Heart left ventricle (tissue), 16 donors: ENCODE measurements at regions not wholly inside any gene's neighbourhood (a gene's known extent, or its start where the extent isn't known, plus 50 kb on each side); places are given as distances from the start of the nearest gene placed in this dataset.

Experiments
- ATAC-seq, 4 donors: fragments of 200-7000 bp; cut with Tn5 transposase; one replicate each; pipeline ENCODE4 v1.9.1; 2020 to 2022; ENCODE audit warnings: moderate library complexity in 4 of 4, mild to moderate bottlenecking in 3 of 4, moderate number of reproducible peaks in 1 of 4
- DNase-seq, 5 donors: peaks; one replicate each; pipeline ENCODE4 v3.0.0-alpha.2; 2020
- H3K27ac ChIP-seq, 12 donors: fragments of 200-600 bp; sonication (generic) in 4 of 12; one replicate each; pipeline versions ENCODE4 v1.5.0 to v1.8.0; 2016 to 2022; ENCODE audit warnings: mild to moderate bottlenecking in 2 of 12
- H3K27me3 ChIP-seq, 9 donors: fragments of 200-600 bp; sonication (generic) in 2 of 9; one replicate each; pipeline versions ENCODE4 v1.5.1 to v1.8.0; 2016 to 2022; ENCODE audit warnings: mild to moderate bottlenecking in 3 of 9
- H3K36me3 ChIP-seq, 9 donors: fragments of 200-600 bp; sonication (generic) in 2 of 9; one replicate each; pipeline versions ENCODE4 v1.5.0 to v1.8.0; 2018 to 2022; ENCODE audit warnings: mild to moderate bottlenecking in 2 of 9
- H3K4me1 ChIP-seq, 12 donors: fragments of 200-600 bp; sonication (generic) in 4 of 12; one replicate each; pipeline versions ENCODE4 v1.5.0 to v1.8.0; 2016 to 2022; ENCODE audit warnings: mild to moderate bottlenecking in 3 of 12
- H3K4me3 ChIP-seq, 12 donors: fragments of 200-600 bp; sonication (generic) in 4 of 12; one replicate each; pipeline versions ENCODE4 v1.5.0 to v1.8.0; 2017 to 2022; ENCODE audit warnings: mild to moderate bottlenecking in 9 of 12, moderate library complexity in 4 of 12
- H3K9me3 ChIP-seq, 12 donors: fragments of 200-600 bp; sonication (generic) in 4 of 12; one replicate each; pipeline versions ENCODE4 v1.5.0 to v1.8.0; 2016 to 2022; ENCODE audit warnings: mild to moderate bottlenecking in 1 of 12
- CTCF ChIP-seq, 12 donors: fragments of 200-600 bp; sonication (generic) in 4 of 12; IDR thresholded peaks; one replicate each; pipeline versions ENCODE4 v1.5.0 to v1.8.0; 2018 to 2022; ENCODE audit warnings: antibody characterized with exemption in 12 of 12, mild to moderate bottlenecking in 5 of 12
- POLR2A ChIP-seq, 2 donors: fragments of 450-650 bp; IDR thresholded peaks; one replicate each; pipeline ENCODE4 v1.6.1; 2017; ENCODE audit warnings: antibody characterized with exemption in 2 of 2, mild to moderate bottlenecking in 2 of 2, moderate library complexity in 2 of 2
- WGBS, 4 donors: extraction: QIAGEN DNeasy Blood & Tissue Kit in 2 of 4; methylation state at CpG; one replicate each; pipeline versions ENCODE4 v1.1.5 to v1.1.7; 2013 to 2018; 5-methylcytosine and 5-hydroxymethylcytosine counted together
- intact Hi-C, 10 donors: fragments of 100-400 bp; cut with DNase I; formaldehyde crosslinking; loops; one replicate each; pipeline versions ENCODE4 v1.11.1 to v1.14.2; 2022
- donor health status: ischemic (EF 13 %, LVEDD 7.1; RV severe dilation, severe dysfunction).
- donor health status: healthy with polysubstance abuse.
- donor health status: DM: no; HTN: yes; CAD: no.
- donor health status: DM: no; HTN: no; CAD: no.
- donor health status: ischemic (EF 25% LVEDD 6.9; RV normal size, moderate dysfunction).
- donor health status: ischemic (EF 25% LVEDD 5.7; RV mildly dilated, moderate dysfunction).
- donor health status: healthy.
- donor health status: DM: yes; HTN: yes; CAD: no.
- donor health status: ischemic (EF 35%, LVEDD 5.7; RV mildly dilated, moderate dysfunction).
- donor health status: nonischemic (EF 11% LVEDD 7.7; RV severe dilation, severe dysfunction).
- donor health status: DM: yes; HTN: yes; CAD: no.
- donor health status: PGD.
- donor health status: ischemic (EF 29% LVEDD 5.4; RV normal size, mild dysfunction).
- donor health status: nonischemic (EF 23%, LVEDD 6.1; RV moderate dilation, normal function).

- Histone ChIP-seq H3K36me3 (no peaks in the 10 kb centered on the region), H3K4me3 (no peak overlapping the region), H3K27me3 (no peaks in the 10 kb centered on the region), H3K27ac (no peak overlapping the region), H3K4me1 (no peaks in the 10 kb centered on the region), H3K9me3 (peaks cover 0 to 24% (median 0%) of the 10 kb centered on the region in 12 donors)
- intact Hi-C loops: loop anchor here in 1 of 10 donors (10.0 kb wide), 1 partner anchor 778 kb away; no protein-coding TSS in a partner anchor
- TF ChIP-seq CTCF (IDR thresholded peaks at IDR 0.05): no peak
- TF ChIP-seq POLR2A (IDR thresholded peaks at IDR 0.05): no peak
- DNase-seq (no peak), ATAC-seq (no peak)
These were observed 114.3 kb downstream of the LYZL1 start for GRCh38 chr10:29403208-29403607.

GRCh38 chr10:29407280-29407858 lies 118.5 kb downstream of the LYZL1 start:
- WGBS, 4 donors: 93 to 95% (median 94%) methylated on average over 2 of the region's 2 CpGs
- H3K4me1 ChIP-seq: peaks cover 0 to 29% (median 24%) of the 10 kb centered on the region in 12 donors
- intact Hi-C loops: loop anchor here in 1 of 10 donors (10.0 kb wide), 1 partner anchor 783 kb away; no protein-coding TSS in a partner anchor

More at GRCh38 chr10:29407280-29407858, 118.5 kb downstream of the LYZL1 start:
- TF ChIP-seq POLR2A (IDR thresholded peaks at IDR 0.05) (no peak), CTCF (IDR thresholded peaks at IDR 0.05) (no peak)
- DNase-seq: no peak
- ATAC-seq: no peak
- Histone ChIP-seq H3K36me3 (no peaks in the 10 kb centered on the region), H3K27me3 (no peaks in the 10 kb centered on the region), H3K9me3 (peaks cover 0 to 7% (median 0%) of the 10 kb centered on the region in 12 donors), H3K27ac (no peak overlapping the region), H3K4me3 (no peak overlapping the region)
